ENCODE measurements at regions not wholly inside any gene's neighbourhood (a gene's known extent, or its start where the extent isn't known, plus 50 kb on each side); places are given as distances from the start of the nearest gene placed in this dataset.
A peak's percentile ranks its signal among the peaks of the same experiment; 100 is the strongest.

DNA sequence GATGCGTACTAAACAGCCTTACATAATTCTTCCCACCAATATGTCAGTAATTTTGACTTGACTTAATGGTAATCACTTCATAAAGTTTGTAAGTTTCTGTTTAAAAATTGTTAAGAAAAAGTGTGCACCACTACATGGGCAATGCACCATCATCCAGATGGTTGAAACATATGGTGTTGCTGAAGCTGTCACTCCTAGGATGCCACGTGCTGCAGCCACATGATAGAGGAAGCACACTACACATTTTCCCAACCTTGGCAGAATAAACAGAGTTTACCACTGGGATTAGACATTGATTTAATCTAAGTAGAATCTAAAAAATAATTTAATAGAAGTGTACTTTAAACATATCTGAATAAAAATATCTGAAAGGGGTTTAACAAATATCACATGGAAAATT, 1209.9 kb downstream of the NSUN3 start:
- Histone ChIP-seq H3K9me3 (replicated peaks) (no peaks in the 10 kb centered on the region), H3K36me3 (no peaks in the 10 kb centered on the region), H3K4me3 (no peak overlapping the region), H3K4me1 (no peaks in the 10 kb centered on the region), H3K27ac (no peak overlapping the region), H3K27me3 (no peaks in the 10 kb centered on the region)
- DNase-seq, result no peak

DNA sequence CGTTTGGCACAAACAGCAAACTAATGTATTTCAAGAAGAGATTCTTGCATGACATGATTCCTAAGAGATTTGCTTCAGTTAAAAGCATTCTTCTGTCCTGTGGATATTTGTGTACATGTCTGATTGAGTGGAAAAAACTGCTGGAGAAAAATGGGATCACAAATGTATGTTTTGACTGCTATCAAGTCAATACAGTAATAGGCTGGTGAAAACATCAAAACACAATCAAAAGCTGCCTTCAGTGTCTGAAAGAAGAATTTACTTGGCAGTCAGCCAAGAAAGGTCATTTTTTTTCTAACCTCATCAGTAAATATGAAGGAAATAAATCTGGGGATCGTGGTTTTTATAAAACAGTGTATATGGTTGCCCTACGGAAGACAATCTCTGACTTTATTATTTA, 1214.8 kb downstream of the NSUN3 start:
- Histone ChIP-seq H3K27ac (no peak overlapping the region), H3K36me3 (no peaks in the 10 kb centered on the region), H3K9me3 (replicated peaks) (no peaks in the 10 kb centered on the region), H3K4me3 (no peak overlapping the region), H3K4me1 (no peaks in the 10 kb centered on the region), H3K27me3 (no peaks in the 10 kb centered on the region)
- peak in 1 of 2 experiments; percentile 35 for DNase-seq

DNA sequence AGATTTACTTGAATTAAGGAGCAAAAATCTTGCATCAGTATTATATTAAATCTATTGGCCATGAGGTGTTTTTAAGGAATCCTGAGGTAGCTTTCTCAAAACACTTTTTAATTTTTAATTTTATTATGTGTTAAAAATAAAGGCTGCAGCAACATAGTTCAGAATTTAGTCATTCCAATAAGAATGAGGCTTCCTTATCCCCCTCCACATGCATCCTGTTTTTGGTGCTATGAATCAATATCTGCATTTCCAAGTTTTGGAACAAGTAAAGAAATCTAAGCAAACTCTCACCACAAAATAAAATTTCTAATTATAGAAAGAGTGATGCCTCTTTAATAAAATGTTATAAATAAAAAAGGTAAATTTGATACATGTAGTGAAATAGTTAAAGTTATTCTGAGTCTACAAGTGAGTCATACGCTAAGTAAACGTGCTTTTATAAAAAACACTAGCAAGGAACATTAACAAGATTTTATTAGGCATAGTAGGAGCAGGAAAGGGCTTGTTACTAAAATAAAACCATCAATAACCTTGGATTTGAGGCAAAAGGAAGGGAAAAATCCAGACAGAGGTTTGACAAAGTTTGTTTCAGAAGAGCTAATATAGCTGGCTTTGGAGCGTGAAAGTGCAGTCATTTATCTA, 1218.0 kb downstream of the NSUN3 start:
- Histone ChIP-seq H3K27ac (no peak overlapping the region), H3K36me3 (no peaks in the 10 kb centered on the region), H3K9me3 (replicated peaks) (no peaks in the 10 kb centered on the region; the same call in 1 of the 2 replicates), H3K4me3 (no peak overlapping the region), H3K4me1 (no peaks in the 10 kb centered on the region), H3K27me3 (no peaks in the 10 kb centered on the region)
- no peak for DNase-seq

DNA sequence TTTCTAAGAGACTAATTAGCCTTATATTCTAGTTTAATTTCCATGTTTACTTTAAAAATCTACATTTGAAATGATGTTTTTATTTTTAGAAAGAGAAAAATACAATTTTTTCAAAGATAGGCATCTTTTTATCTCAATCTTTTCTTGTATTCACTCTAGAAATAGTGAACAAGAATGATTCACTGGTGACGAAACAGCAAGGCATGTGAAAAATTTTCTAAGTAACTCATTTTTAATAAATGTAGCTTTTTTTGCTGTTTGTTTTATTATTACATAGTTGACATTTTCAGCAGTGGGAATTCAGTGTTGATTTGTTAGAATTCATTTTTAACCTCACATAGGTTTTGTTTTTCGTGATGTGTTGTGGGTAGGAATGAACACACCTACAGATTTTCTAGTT, 1226.4 kb downstream of the NSUN3 start:
- Histone ChIP-seq H3K27me3 (no peaks in the 10 kb centered on the region), H3K27ac (no peak overlapping the region), H3K36me3 (no peaks in the 10 kb centered on the region), H3K9me3 (replicated peaks) (no peaks in the 10 kb centered on the region), H3K4me3 (no peak overlapping the region), H3K4me1 (no peaks in the 10 kb centered on the region)
- no peak for DNase-seq

DNA sequence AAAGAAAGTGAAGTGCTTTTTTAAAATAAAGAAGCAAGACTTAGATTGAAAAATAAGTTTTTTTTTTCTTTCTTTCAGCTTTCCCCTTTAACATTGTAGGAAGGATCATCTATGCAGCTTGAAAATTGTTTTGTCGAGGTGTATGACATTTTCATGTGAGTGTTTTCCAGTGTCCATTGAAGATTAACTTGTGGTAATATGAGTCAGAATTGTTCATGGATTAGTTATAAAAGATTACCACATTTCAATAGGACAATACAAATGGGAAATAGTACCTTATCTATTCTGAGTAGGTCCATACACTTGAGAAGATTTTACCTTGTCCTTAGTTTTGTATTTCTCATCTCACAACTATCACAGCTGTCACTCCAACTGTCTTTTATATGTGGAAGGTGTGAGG, 1234.7 kb downstream of the NSUN3 start:
- no peak for DNase-seq
- H3K4me1 ChIP-seq, result no peaks in the 10 kb centered on the region; the same call in 1 of the 2 replicates
- H3K27me3 ChIP-seq, result no peaks in the 10 kb centered on the region
- no peaks in the 10 kb centered on the region for H3K36me3 ChIP-seq
- no peaks in the 10 kb centered on the region for H3K9me3 ChIP-seq (replicated peaks)
- no peak overlapping the region for H3K4me3 ChIP-seq
- H3K27ac ChIP-seq, result no peak overlapping the region

DNA sequence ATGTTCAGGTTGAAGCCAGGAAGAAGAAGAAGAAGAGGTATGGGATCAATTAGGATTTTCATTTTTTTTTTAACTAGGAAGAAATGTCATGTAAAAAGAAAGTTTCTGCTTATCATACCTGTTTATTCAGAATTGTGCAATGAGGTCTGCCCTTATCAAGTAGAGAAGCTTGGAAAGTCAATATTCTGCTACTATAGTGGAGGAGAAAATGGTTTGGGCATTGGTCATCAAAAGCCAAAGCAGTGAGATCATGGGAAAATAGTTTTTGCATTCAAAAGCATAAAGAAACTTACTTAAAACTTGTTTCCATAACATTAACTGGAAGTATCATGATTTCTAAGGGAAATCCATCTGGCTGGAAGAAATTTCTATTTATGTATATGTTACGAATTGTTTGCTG, 1239.2 kb downstream of the NSUN3 start:
- Histone ChIP-seq H3K27me3 (no peaks in the 10 kb centered on the region), H3K9me3 (replicated peaks) (no peaks in the 10 kb centered on the region), H3K4me1 (no peaks in the 10 kb centered on the region; the same call in 1 of the 2 replicates), H3K4me3 (no peak overlapping the region), H3K27ac (0 out of 2 replicates have a peak overlapping the region, but pooled peaks have one; percentile 9), H3K36me3 (no peaks in the 10 kb centered on the region)
- DNase-seq, result peak in 1 of 2 experiments; percentile 5

DNA sequence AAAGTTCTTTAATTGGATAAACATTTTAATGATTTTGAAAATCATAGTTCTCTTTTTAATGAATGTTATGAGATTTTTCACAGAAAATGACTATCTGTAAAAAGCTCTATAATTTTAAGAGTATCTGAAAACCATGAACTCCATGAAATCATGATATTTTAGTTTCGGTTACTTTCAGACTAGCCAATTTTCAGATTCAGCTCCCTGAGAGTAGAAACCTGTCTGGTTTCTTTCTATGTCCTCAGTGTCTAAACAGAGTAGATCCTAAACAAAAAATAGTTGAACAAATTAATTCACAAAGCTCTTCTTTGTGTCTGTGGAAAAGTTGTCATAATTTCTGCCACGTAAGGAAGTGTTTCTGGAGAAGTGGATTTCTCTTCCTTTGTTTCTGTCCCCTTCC, 1247.7 kb downstream of the NSUN3 start:
- Histone ChIP-seq H3K4me3 (no peak overlapping the region), H3K9me3 (replicated peaks) (no peaks in the 10 kb centered on the region), H3K27ac (no peak overlapping the region), H3K36me3 (no peaks in the 10 kb centered on the region), H3K4me1 (no peaks in the 10 kb centered on the region), H3K27me3 (no peaks in the 10 kb centered on the region)
- no peak for DNase-seq

DNA sequence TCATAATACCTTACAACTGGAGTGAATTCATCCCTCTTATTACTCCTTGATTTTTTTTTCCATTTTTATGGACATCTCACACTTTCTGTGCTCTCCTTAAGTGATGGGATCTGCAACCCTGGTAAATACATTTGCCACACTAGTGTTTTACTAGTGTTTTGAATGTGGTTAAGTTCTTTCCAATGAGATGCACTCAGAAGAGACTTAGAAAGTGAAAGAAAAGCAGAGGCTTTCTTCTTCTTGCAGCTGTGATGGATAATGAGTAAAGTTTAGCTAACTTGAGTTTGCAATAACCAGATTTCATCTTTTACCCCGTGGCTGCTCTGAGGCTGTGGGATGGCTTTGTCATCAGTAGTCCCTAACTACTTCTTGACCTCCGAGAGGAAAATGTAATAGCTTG, 1248.4 kb downstream of the NSUN3 start:
- no peaks in the 10 kb centered on the region for H3K27me3 ChIP-seq
- no peaks in the 10 kb centered on the region for H3K36me3 ChIP-seq
- H3K4me1 ChIP-seq, result no peaks in the 10 kb centered on the region
- H3K27ac ChIP-seq, result no peak overlapping the region
- H3K4me3 ChIP-seq, result no peak overlapping the region
- DNase-seq, result no peak
- H3K9me3 ChIP-seq (replicated peaks), result no peaks in the 10 kb centered on the region

DNA sequence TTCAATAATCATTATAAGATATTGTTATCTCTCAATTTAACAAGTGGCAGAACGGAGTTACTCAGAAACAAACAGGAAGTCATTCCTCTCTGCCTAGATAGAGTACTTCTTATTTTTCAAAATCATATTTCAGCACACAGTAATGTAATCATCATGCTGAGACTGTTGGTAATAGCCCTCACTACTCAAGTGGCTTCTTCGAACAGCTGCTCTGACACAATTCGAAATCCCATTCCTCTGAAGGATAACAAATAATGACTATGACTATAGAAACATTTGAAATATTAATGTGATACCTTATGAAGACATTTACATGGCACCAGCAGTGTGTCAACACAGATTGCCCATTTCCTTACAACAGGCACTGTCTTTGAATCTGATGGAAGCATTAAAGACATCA, 1249.8 kb downstream of the NSUN3 start:
- no peak overlapping the region for H3K4me3 ChIP-seq
- no peaks in the 10 kb centered on the region for H3K27me3 ChIP-seq
- no peaks in the 10 kb centered on the region for H3K36me3 ChIP-seq
- H3K27ac ChIP-seq, result no peak overlapping the region
- peak; percentile 19 to 57 for DNase-seq
- H3K9me3 ChIP-seq (replicated peaks), result no peaks in the 10 kb centered on the region
- H3K4me1 ChIP-seq, result no peaks in the 10 kb centered on the region

DNA sequence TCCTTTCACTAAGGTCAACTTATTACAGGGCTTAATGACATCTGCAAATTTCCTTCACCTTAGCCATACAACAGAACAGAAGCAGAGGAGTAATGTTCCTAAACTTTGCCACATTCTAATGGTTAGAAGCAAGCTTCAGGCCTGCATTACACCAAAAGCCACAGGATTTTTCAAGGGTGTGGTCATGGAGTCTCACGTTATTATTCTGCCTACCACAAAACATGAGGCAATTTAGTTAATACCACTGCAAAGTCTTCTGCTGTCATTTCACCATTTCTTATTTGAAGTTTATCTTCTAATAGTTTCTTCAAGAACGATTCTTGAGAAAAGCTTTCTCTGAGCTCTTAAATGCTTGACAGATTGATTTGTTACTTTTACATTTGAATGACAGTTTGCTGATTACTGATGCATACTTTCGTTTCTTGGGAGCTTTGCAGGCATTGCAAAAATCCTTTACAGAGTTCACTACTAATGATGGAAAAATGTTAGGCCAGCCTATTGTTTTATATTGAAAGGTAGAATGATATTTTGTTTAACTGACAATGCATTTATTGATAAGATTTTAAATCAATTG, 1257.1 kb downstream of the NSUN3 start:
- peaks cover 5% of the 10 kb centered on the region; the same call in 1 of the 2 replicates for H3K4me1 ChIP-seq
- no peaks in the 10 kb centered on the region for H3K27me3 ChIP-seq
- peak in 1 of 2 experiments; percentile 25 for DNase-seq
- H3K9me3 ChIP-seq (replicated peaks), result no peaks in the 10 kb centered on the region
- no peak overlapping the region for H3K4me3 ChIP-seq
- H3K27ac ChIP-seq, result no peak overlapping the region
- no peaks in the 10 kb centered on the region for H3K36me3 ChIP-seq

DNA sequence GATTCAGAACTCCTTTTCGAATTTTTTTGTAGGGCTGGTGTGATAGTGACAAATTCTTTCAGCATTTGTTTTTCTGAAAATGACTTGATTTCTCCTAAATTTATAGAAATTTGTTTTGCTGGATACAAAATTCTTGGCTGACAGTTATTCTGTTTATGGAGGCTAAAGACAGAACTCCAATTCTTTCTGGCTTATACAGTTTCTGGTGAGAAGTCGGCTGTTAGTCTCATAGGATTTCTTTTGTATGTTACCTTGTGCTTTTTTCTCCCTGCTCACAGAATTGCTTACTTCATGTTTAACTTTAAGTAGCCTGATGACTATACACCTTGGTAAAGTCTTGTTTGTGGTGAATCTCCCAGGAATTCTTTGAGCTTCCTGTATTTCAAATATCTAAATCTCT, 1264.6 kb downstream of the NSUN3 start:
- Histone ChIP-seq H3K27ac (no peak overlapping the region), H3K36me3 (no peaks in the 10 kb centered on the region), H3K4me3 (no peak overlapping the region), H3K9me3 (replicated peaks) (0 out of 2 replicates have a peak, but pooled peaks cover 4% of the 10 kb centered on the region), H3K27me3 (no peaks in the 10 kb centered on the region), H3K4me1 (no peaks in the 10 kb centered on the region)
- no peak for DNase-seq

DNA sequence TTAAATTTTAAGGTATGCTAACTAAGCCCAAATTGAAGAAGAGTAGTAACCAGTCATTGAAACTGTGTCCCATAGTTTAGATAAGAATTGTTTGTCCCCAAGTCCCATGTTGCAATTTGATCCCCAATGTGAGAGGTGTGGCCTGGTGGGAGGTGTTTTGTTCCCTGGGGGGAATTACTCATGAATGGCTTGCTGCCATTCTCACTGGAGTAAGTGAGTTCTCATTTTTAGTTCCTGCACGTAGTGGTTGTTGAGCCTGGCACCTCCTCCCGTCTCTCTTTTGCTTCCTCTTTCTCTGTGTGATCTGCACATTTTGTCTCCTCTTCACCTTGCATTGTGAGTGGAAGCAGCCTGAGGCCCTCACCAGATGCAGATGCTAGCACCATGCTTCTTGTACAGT, 1271.0 kb downstream of the NSUN3 start:
- no peaks in the 10 kb centered on the region for H3K9me3 ChIP-seq (replicated peaks)
- H3K27ac ChIP-seq, result no peak overlapping the region
- no peaks in the 10 kb centered on the region for H3K36me3 ChIP-seq
- H3K4me1 ChIP-seq, result no peaks in the 10 kb centered on the region
- no peak overlapping the region for H3K4me3 ChIP-seq
- H3K27me3 ChIP-seq, result no peaks in the 10 kb centered on the region
- DNase-seq, result peak in 1 of 2 experiments; percentile 36

DNA sequence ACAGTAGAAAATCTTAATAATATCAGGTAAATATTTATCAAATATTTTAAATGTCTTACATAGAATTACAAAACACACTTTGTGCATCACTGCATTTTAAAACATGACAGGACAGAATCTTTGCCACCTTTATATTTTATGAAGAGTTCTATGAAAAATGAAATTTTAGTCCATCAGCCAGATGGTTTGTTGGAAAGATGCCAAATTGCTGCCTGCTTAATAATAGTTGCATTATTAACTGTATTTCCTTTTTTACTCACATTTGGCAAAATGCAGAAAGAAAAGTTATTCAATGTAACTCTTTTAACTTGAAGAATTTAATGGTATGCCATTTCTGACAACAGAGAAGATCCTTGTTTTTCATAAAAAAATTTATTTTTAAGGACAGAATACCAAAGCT, 1271.6 kb downstream of the NSUN3 start:
- H3K9me3 ChIP-seq (replicated peaks), result no peaks in the 10 kb centered on the region
- H3K27ac ChIP-seq, result no peak overlapping the region
- no peaks in the 10 kb centered on the region for H3K36me3 ChIP-seq
- no peak for DNase-seq
- no peak overlapping the region for H3K4me3 ChIP-seq
- H3K4me1 ChIP-seq, result no peaks in the 10 kb centered on the region
- no peaks in the 10 kb centered on the region for H3K27me3 ChIP-seq

DNA sequence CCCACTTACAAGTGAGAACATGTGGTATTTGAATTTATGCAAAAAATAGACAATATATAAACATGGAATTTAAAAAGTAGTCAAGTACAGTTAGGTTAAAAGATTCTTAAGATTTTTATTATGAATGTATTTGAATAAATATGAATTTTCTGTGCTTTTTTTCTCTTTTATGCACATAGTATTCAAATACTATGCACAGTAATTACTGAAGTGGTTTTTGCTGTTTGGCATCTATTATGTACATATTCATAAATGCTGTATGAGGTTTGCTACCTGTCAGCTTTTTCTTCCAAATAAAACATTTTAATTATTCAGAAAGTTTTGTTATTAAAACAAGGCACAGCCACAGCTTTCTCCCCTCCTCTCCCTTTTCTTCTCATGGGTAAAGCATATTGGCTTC, 1272.7 kb downstream of the NSUN3 start:
- Histone ChIP-seq H3K9me3 (replicated peaks) (no peaks in the 10 kb centered on the region), H3K4me1 (no peaks in the 10 kb centered on the region), H3K4me3 (no peak overlapping the region), H3K27ac (no peak overlapping the region), H3K36me3 (no peaks in the 10 kb centered on the region), H3K27me3 (no peaks in the 10 kb centered on the region)
- DNase-seq, result no peak

DNA sequence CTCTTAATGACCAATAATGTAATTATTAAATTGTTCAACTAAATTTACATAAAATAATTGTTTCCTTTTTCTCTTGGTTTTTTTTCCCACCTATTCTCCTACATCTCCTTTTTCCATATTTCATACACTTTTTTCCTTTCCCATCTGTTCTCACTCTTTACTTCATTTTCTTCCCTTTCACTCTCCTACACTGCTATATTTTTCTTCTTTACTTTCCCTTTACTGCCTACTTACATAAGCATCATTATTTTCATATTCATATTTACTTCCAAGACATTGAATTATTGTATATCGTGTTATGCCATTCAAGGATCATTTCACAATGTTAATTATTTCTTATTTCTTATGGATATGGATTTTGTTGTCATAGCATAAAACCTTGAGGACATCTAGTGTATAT, 1275.6 kb downstream of the NSUN3 start:
- H3K4me1 ChIP-seq, result no peaks in the 10 kb centered on the region
- H3K4me3 ChIP-seq, result no peak overlapping the region
- H3K27me3 ChIP-seq, result no peaks in the 10 kb centered on the region
- H3K9me3 ChIP-seq (replicated peaks), result no peaks in the 10 kb centered on the region
- H3K36me3 ChIP-seq, result no peaks in the 10 kb centered on the region
- no peak for DNase-seq
- H3K27ac ChIP-seq, result no peak overlapping the region

DNA sequence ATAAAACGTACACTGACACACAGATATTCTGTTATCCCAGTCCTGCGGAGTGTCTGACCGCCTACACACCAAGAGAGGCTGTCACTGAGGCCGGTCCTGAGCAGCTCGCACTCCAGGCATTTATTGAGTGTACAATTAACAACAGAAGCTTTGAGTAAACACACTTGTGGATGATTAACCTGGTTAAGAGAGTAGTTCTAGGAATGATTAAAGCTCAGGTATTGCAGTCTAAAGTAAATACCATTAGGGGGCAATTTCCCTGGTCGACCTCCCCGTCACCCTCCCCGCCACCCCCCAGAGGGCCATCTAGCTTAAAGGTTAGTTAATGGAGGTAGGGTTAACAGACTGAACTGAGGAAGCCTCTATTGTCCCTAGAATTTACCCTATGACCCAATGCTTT, 1278.5 kb downstream of the NSUN3 start:
- Histone ChIP-seq H3K27me3 (no peaks in the 10 kb centered on the region; the same call in 1 of the 2 replicates), H3K4me1 (no peaks in the 10 kb centered on the region), H3K36me3 (no peaks in the 10 kb centered on the region), H3K4me3 (no peak overlapping the region), H3K27ac (no peak overlapping the region), H3K9me3 (replicated peaks) (no peaks in the 10 kb centered on the region)
- DNase-seq, result no peak

All from SJCRH30 (cell line).